GM18502 (cell line): ENCODE measurements at regions not wholly inside any gene's neighbourhood (a gene's known extent, or its start where the extent isn't known, plus 50 kb on each side); places are given as distances from the start of the nearest gene placed in this dataset.
"Not testable (repeated sequence)": the region's sequence is repeated elsewhere in the genome, so short reads cannot be mapped to it uniquely, and the experiment has no call there.

ENCODE experiments used
- ATAC-seq: cut with Tn5 transposase; IDR thresholded peaks from one replicate; pipeline ENCODE4 v1.9.1; 2021; ENCODE audit warnings: mild to moderate bottlenecking; ENCODE audit not compliant: unreplicated experiment, poor library complexity

DNA sequence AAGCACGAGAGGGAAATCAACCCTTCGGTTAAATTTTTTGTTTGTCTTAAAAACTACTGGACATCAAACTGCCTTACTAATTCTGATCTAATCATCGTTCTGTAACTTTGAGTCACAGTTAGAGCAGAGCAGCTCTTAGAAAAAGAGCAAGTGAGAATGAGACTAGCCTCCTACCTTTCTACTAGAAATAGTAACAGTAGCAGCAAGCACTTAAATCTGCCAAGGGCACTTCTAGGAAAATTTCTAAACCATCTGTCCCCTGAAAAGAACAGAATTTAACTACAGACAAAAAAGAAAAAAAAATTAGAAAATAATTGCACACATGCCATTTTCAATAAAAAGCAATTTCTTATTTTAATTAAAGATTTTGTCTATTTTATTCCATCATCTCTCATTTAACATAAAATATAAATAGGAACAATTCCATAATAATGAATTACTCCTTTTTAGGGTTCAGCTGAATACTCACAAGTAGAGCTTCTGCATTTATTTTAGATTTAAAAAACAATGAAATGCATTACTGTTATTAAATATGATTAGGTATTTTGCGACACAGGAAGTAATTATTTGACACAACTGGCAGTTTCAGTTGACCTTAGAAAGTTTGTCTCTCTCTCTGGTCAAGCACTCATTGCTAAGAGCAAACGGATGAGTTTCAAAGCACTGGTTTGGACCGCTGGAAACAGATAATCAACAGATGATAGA lies 250.8 kb upstream of the SOX9 start:
- no peak for ATAC-seq

DNA sequence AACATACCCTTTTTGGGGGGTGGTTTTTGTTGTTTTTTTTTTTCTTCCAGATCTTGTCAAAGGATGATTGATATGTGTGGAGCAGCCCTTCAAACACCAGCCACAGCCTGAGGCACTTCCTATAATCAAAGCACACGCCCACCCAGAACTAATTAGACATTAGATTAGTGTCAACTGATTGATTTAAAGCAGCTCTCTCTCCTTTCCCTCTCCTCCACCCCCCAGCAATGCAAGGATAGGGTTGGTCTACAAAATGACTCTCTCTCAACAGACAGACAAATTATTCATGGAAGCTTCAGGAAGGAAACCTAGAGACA lies 250.3 kb upstream of the SOX9 start:
- ATAC-seq: no peak

DNA sequence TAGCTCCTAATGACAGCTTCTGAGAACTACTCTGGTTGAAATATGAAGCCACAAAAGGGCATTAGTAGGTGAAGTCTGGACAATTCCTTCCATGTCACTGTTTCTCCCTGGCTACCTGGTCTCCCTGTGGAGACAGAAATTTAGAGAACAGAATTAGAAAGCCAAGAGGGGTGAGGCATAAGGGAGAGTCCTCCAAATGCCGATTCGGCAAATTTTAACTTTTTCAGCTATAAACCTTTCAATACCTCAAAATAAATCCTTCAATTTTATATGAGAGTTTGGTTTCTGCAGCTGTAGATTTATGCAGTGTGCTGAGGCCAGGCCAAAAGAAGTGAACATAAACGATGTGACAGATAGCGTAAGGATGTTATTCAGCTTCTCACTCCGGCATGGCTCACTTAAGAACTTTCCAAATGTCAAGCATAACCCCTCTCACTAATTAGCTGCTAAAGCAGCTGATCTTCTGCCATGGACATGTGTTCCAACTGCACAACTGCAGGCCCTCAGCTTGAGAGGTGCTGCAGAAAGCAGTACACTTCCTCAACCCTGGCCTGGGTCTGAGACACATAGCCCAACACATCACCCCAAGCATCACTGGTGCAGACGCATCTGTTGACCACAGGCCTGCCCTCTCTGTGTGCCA lies 247.9 kb upstream of the SOX9 start:
- no peak for ATAC-seq

DNA sequence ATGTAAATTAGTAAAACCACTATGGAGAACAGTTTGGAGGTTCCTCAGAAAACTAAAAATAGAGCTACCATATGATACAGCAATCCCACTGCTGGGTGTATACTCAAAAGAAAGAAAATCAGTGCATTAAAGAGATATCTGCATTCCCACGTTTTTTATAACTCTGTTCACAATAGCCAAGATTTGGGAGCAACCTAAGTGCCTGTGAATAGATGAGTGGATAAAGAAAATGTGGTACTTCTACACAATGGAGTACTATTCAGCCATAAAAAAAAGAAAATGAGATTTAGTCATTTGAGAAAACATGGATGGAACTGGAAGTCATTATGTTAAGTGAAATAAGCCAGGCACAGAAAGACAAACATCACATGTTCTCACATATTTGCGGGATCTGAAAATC lies 246.0 kb upstream of the SOX9 start:
- not testable (repeated sequence) for ATAC-seq

DNA sequence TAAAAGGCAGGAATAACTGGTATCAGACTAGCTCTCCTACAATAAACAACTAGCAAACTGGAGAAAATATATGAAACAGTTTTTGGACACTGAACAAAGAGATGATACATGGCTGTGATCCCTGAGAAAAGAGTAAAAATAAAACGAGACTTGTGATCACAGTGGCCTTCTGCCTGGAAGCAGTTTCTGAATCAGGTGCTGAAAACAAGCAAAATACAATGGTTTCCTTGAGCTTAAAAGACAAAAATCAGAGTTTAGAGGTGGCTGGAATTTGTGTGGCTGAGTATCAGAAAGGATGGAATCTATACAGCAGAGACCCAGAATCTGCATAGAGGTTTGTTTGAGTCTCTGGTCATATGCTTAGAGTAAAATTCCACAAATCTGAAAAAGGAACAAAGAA lies 242.5 kb upstream of the SOX9 start:
- ATAC-seq: no peak

DNA sequence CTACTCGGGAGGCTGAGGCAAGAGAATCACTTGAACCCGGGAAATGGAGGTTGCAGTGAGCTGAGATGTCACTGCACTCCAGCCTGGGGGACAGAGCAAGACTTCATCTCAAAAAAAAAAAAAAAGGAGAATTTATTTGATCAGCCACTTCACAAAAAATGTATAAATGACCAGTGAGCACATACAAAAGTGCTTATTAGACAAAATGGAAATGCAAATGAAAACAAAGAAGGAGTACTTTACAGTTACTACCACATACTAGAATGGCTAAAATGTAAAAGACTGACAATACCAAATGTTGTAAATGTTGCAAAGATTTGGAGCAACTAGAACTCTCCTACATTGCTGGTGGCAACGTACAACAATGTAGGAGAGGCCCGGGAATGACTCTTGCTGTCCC lies 241.8 kb upstream of the SOX9 start:
- no peak for ATAC-seq

DNA sequence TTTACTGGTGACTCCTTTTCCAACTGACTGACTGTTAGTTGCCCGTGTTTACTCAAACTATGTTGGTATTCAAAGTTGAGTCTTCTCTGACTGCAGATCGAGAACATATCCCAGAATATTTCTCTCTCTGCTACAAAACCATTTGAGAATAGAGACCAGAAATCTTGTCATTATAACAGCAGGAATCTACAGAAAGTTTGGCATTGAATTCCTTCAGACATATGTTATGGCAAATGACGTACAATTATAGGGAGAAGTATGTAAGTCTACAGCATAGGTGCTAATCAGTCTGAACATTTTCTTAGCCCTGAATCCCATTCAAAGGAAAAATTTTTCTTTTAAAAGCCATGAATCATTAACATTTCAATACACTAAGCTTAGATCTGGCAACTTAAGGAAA lies 239.8 kb upstream of the SOX9 start:
- ATAC-seq: no peak

DNA sequence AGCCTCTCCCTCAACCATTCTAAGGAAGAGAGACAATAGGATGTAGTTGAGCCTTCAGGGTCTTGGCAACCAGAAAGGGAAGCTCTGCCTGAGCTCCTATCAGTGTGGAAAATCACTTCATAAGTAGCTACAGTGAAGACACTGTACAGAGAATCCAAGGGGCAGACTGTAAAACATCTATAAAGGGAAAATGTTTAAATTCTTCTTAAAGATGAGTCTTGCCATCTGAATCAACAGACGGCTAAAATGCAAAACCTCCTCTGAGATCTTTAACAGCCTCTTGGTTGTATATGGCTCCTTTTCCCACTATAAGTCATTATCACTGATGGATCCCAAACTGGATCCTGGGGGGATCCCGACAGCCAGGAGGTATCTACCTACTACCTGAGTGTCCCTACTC lies 239.2 kb upstream of the SOX9 start:
- ATAC-seq: no peak

DNA sequence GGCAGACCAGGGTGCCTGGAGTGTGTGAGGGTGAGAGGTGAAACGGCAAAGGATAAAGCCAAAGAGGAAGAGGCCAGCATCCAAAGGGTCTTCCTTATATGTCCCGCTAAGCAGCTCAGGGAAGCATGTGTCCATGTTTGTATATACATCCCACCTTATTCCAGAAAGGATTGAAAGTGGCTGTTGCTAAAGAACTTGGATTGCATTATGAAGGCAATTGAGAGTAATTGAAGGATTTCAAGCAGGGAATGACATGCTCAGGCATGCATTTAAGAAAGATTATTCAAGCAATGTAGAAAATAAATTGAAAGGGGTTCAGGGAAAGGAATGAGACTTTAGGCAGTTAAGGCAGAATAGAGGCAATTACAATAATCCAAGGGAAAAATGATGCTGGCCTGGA lies 237.6 kb upstream of the SOX9 start:
- ATAC-seq: no peak

DNA sequence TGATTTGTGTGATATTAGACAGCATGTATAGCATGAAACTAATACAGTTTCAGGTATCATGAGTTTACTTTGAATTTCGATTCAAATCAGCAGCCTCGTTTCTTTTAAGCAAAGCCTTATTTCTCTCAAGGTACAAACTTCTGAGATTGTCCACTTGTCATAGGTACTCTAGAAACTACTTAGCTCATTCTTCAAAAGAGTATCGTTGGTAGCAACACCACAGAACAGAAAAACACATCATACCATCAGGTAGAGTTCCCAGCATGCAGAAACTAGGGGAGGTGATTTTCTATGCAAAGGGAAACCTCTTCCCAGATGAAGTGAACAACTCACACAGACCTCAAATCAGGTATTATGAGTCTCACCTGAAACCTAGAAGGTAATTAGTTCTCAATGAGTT lies 237.0 kb upstream of the SOX9 start:
- ATAC-seq: no peak

DNA sequence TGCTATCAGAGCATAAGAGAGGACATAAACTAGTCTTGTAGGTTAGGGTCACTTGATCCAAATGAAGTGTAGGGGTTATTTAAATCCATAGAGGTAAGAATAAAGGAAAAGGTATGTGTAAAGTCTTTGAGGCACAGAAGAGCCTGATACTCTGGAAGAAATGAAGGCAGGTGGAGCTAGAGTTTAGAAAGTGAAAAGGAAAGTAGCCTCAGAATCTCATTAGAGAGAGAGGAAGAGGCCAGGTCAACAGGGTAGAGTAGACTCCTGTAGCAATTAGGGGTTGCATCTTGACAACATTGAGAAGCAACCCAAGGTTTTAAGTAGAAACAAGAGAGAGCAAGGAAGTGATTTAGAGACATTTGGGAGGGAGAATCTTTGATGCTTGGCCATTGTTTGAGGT lies 235.2 kb upstream of the SOX9 start:
- ATAC-seq: no peak

DNA sequence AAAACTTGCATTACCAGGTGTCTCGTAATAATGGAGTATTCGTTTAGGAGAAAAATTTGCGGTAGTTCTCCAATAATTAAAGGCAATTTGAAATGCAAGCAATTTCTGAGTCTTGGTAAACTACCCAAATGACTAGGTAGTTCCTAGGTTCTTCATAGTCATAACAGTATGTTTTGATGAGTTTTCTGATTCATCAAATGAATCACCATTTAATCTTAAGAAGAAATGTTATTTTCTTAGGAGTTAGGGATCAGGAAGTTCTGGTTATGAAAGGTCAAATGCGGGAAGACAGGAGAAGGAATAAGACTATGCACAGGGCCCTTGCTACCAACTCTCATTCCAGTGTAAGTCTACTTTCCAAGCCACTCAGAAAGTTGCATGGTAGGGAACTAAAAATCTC lies 221.5 kb upstream of the SOX9 start:
- no peak for ATAC-seq

DNA sequence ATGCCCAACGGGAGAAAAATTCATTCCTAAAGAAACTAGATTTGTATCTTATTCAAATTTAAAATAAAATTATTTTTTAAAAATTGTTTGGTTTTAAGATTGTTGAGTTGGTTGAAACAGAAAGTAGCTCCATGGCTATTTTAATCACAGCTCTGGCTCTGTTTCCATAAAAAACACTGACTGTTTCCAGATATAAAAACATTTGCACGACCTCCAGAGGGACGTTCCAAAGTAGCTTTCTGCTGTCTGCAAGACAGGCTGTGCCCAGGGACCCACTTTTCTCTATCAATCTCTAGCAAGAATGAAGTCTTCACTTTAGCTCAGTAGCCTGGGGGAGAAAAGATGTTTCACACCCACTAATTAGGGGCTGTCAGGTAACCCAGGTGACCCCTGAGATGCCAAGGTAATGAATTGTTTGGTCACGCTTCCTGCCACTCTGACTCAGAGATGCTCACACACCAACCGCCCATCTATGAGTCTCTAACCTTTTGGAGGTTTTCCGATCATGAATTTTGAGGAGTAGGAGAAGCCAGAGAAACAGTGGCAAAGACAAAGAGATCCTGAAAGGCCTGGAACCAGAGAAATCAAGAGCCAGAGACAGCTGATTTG lies 220.1 kb upstream of the SOX9 start:
- no peak for ATAC-seq

DNA sequence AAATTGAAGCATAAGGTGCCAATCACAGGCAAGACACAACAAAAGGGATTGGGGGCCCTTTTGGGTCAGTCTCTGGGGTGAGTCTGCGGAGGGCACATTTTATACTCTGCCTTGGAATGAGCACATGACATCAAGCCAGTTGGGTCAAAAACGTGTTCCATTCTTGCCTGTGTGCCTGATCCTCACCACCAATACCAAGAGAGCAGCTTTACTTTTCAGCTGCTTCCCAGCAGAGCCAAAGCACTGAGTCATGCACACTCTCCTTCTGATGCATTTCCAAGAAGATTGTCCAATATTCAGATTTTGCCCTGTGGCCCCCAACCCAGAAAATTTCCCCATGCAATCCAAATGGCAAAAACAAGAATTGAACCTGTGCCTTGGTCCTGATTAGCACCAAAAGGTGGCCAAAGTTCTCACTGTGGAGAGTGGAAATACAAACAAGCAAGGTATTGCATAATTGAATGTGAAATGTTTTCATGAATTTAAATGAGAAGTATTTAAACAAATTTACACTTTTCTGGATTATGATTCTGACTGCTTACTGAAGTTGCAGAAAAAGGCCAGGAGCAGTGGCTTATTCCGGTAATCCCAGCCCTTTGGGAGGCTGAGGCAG lies 217.8 kb upstream of the SOX9 start:
- ATAC-seq: no peak

DNA sequence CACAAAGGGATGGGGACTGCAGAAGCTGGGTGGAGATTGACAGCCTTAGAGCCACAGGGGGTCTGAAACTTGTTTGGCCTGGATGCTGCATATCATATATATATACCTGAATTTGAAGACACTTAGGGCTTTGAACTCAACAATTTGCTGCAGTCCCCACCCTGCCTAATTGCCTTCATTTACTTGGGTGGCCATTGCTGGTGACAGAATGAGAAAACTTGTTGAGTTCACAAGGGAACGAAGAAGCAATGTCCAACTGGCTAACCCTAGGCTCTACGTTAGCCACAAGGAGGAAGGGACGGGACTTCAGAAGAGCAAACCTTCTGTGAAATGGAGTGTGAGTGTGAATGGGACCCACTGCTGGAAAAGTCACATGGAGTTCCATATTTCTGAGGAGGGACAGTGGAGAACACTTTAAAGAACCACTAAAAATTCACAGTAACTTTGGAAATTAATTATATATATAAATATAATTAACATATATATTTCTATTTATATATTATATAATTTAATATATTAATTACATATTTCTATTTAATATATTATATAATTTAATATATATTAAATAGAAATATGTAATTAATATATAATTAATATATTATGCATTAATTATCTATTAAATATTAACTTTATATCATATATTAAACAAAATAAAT lies 215.3 kb upstream of the SOX9 start:
- ATAC-seq: no peak

DNA sequence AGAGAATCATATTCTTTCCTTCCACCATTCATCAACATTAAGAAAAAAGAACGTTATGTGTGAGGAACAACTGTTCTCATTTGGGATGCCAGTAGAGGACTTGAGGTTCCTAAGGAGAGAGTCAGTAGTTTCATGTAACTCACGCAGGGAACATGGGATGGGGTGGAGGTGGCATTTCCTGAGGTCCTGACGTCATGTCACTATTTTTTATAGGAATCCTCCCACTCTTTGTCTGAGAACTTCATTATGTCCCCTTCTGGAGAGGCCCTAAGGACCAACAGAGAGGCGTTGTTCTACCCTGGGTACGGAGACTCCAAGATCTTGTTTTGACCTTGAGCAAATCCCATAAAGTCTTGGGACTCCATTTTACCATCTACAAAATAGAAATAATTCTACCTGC lies 211.7 kb upstream of the SOX9 start:
- no peak for ATAC-seq

DNA sequence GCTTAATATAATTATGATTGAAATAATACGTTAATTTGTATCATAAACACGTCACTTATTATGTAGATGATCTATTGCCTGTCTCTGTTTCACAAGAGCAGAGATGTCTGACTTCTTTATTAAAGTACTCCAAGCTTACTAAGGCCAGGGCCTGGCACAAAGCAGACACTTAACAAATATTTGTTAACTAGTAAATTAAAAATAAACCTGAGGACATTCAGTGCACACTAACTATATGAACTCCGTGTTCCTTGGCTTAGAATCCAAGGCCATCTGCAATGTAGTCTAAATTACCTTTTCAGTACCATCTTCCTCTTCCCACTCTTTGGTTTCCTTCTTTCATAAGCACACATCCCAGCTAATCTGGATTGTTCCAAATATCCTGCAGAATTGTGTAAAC lies 210.8 kb upstream of the SOX9 start:
- no peak for ATAC-seq

DNA sequence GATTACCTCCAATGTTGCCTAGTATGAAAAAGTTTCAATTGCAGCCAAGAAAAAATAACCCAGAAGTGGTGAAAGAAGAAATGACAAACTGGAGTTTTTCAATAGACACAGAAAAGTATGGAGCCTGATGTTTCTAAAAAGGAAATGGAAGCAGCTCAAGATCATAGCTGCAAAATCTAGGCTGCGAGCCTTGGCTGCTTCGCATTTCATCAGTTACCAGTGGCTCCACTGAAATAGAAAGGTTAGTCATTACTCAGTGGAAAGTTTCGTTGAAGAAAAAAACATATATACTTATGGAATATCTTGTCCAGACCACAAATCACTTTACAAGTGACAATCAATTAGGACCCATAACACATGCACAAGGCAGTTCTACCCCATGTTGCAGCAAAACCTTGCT lies 206.8 kb upstream of the SOX9 start:
- no peak for ATAC-seq

DNA sequence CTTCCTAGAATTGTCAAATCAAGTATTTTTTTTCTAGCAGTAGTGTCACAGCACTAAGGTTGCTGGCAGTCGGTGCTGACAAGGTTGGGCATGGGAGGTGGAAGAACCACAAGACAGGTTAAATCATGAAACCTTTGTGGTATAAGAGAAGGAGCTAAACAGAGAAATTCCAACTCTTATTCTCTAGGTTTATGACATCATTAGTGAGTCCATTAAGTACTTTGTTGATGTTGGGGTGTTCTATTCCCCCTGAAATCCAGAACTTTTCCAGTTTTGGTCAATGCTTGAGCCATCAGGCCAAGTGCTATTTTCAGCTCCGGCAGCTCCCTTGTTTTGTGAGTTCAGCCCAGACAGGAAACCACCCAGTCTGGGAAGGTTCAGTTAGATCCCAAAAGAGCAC lies 206.0 kb upstream of the SOX9 start:
- ATAC-seq: no peak

DNA sequence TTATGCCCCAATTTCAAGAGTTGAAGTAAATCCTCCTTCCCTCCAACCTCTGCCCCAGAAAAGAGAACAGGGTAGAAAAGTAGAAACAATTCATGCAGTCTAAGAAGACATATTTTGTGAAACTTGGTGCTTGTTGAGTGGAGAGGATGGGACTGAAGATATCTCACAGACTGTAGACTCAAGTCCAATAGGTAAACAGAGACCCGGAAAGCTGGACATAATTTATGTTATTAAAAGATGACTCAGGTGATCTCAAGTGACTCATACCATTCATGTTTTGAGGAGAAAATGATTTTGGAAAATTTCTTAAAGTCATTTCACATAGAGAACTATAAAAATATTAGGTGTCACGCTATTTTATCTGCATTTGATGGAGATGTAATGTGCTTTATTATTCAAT lies 203.1 kb upstream of the SOX9 start:
- no peak for ATAC-seq

DNA sequence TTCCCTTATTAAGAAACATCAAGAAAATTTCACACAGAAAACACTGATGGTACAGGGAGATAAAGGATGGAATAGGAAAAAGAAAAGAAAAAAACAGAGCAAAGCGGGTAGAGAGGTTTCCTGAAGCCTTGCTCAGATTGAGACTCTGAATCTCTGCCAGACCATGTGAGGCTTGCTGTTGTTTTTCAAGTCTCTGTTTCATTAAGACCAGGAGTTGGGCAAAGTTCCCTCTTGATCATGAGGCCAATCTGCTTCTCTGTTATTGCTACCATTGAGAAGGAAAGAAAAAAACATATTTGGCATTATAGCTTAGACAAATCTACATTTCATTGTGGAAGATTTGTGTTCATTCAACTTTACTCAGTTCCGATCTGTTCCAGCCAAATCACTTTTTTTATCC lies 201.6 kb upstream of the SOX9 start:
- ATAC-seq: no peak
